Right atrium auricular region (tissue), 2 donors: ENCODE measurements at regions not wholly inside any gene's neighbourhood (a gene's known extent, or its start where the extent isn't known, plus 50 kb on each side); places are given as distances from the start of the nearest gene placed in this dataset.

Experiments
- DNase-seq: peaks from one replicate; pipeline ENCODE4 v3.0.0-alpha.2; 2019; ENCODE audit warnings: low spot score
- H3K27ac ChIP-seq, 2 donors: fragments of 200-600 bp; sonication (generic); 1 replicate in 1 of 2; 2 replicates in 1 of 2; pipeline ENCODE4 v1.5.1; 2016 to 2019
- H3K27me3 ChIP-seq, 2 donors: fragments of 200-600 bp; sonication (generic); one replicate each; pipeline versions ENCODE4 v1.5.1 to v1.6.0; 2017 to 2019
- H3K36me3 ChIP-seq: fragments of 200-600 bp; sonication (generic); one replicate; pipeline ENCODE4 v1.5.1; 2016
- H3K4me1 ChIP-seq, 2 donors: fragments of 200-600 bp; sonication (generic); one replicate each; pipeline versions ENCODE4 v1.5.1 to v1.6.0; 2017 to 2019
- H3K4me3 ChIP-seq, 2 donors: fragments of 200-600 bp; sonication (generic); 1 replicate in 1 of 2; 2 replicates in 1 of 2; pipeline ENCODE4 v1.5.1; 2017 to 2019; ENCODE audit warnings: mild to moderate bottlenecking in 1 of 2, moderate library complexity in 1 of 2
- H3K9me3 ChIP-seq, 2 donors: fragments of 200-600 bp; sonication (generic); one replicate each; pipeline ENCODE4 v1.5.1; 2019
- CTCF ChIP-seq, 2 donors: fragments of 200-600 bp; sonication (generic); IDR thresholded peaks; one replicate each; pipeline ENCODE4 v1.5.1; 2019; ENCODE audit warnings: antibody characterized with exemption in 2 of 2

- H3K4me1 ChIP-seq, result no peaks in the 10 kb centered on the region
- DNase-seq, result no peak
Observed at GRCh38 chr13:50191004-50191403, 175.8 kb downstream of the KCNRG start.

GRCh38 chr13:50192272-50192813 lies 177.1 kb downstream of the KCNRG start:
- Histone ChIP-seq H3K36me3 (no peaks in the 10 kb centered on the region), H3K4me3 (no peak overlapping the region), H3K27me3 (no peaks in the 10 kb centered on the region), H3K9me3 (no peaks in the 10 kb centered on the region), H3K4me1 (no peaks in the 10 kb centered on the region), H3K27ac (no peak overlapping the region)
- TF ChIP-seq CTCF (IDR thresholded peaks at IDR 0.05), result no peak
- DNase-seq, result no peak

More at GRCh38 chr13:50191004-50191403, 175.8 kb downstream of the KCNRG start:
- H3K4me3 ChIP-seq, result no peak overlapping the region
- TF ChIP-seq CTCF (IDR thresholded peaks at IDR 0.05), result no peak
- no peak overlapping the region for H3K27ac ChIP-seq
- no peaks in the 10 kb centered on the region for H3K9me3 ChIP-seq
- H3K27me3 ChIP-seq, result no peaks in the 10 kb centered on the region
- no peaks in the 10 kb centered on the region for H3K36me3 ChIP-seq

GRCh38 chr13:50195045-50195444 lies 179.8 kb downstream of the KCNRG start:
- H3K27me3 ChIP-seq, result no peaks in the 10 kb centered on the region
- no peaks in the 10 kb centered on the region for H3K9me3 ChIP-seq
- H3K36me3 ChIP-seq, result no peaks in the 10 kb centered on the region
- no peaks in the 10 kb centered on the region for H3K4me1 ChIP-seq
- no peak for TF ChIP-seq CTCF (IDR thresholded peaks at IDR 0.05)
- no peak overlapping the region for H3K27ac ChIP-seq
- H3K4me3 ChIP-seq, result no peak overlapping the region
- DNase-seq, result no peak

GRCh38 chr13:50196118-50196517 lies 180.9 kb downstream of the KCNRG start:
- DNase-seq, result no peak

GRCh38 chr13:50197705-50198104 lies 182.5 kb downstream of the KCNRG start:
- Histone ChIP-seq H3K36me3 (no peaks in the 10 kb centered on the region), H3K4me3 (no peak overlapping the region), H3K27me3 (no peaks in the 10 kb centered on the region), H3K4me1 (peaks cover 0 to 8% of the 10 kb centered on the region in 2 donors), H3K9me3 (no peaks in the 10 kb centered on the region), H3K27ac (no peak overlapping the region)
- no peak for DNase-seq
- no peak for TF ChIP-seq CTCF (IDR thresholded peaks at IDR 0.05)

More at GRCh38 chr13:50196118-50196517, 180.9 kb downstream of the KCNRG start:
- no peak for TF ChIP-seq CTCF (IDR thresholded peaks at IDR 0.05)
- peaks cover 0 to 8% of the 10 kb centered on the region in 2 donors for H3K4me1 ChIP-seq
- no peaks in the 10 kb centered on the region for H3K36me3 ChIP-seq
- no peaks in the 10 kb centered on the region for H3K27me3 ChIP-seq
- H3K4me3 ChIP-seq, result no peak overlapping the region
- no peaks in the 10 kb centered on the region for H3K9me3 ChIP-seq
- no peak overlapping the region for H3K27ac ChIP-seq

GRCh38 chr13:50198508-50198907 lies 183.3 kb downstream of the KCNRG start:
- TF ChIP-seq CTCF (IDR thresholded peaks at IDR 0.05), result no peak
- H3K9me3 ChIP-seq, result no peaks in the 10 kb centered on the region
- H3K27ac ChIP-seq, result no peak overlapping the region
- H3K36me3 ChIP-seq, result no peaks in the 10 kb centered on the region
- H3K27me3 ChIP-seq, result no peaks in the 10 kb centered on the region
- H3K4me3 ChIP-seq, result no peak overlapping the region
- no peak for DNase-seq
- H3K4me1 ChIP-seq, result peaks cover 0 to 8% of the 10 kb centered on the region in 2 donors
